Kasumi-1 (cell line): ENCODE measurements at regions not wholly inside any gene's neighbourhood (a gene's known extent, or its start where the extent isn't known, plus 50 kb on each side); places are given as distances from the start of the nearest gene placed in this dataset.

ENCODE experiments used
- DNase-seq, 2 experiments: peaks; one replicate each; lab custom pipeline; 2025; lab: John Stamatoyannopoulos, UW

- DNase-seq: no peak
Measured at GRCh38 chr10:24120646-24121045, 88.3 kb upstream of the KIAA1217 start.

- no peak for DNase-seq
Measured at GRCh38 chr10:24127516-24127915, 81.4 kb upstream of the KIAA1217 start.

DNA sequence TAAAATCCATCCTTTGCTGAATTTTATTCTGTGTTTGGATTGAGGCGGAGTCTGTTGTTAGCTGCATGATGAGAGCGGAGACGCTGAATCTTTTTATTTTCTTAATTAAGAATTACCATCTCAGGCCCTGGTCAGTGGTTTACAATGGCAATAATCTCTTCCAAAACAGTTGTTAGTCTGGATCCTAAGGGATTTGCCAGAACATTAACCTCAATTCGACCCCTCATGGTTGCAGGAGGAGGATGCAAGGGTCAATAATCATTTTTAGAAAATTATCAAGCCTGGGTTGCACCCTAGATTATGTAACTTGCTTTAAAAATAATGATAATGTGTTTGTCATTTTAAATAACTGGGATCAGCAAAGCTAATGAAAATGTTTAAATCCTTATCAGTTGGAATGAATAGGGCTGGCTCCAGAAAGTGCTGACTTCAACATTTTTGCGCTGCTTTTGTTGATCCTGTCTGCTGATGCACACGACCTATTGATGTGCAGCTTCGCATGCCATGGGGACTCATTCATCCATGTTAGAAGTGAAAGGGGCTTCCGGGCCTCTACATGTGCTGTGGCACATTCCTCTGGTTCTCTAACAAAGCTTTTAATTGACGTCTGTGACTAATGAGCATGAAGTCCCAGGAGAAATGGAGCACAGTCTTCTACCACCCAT lies 80.7 kb upstream of the KIAA1217 start:
- no peak for DNase-seq

- no peak for DNase-seq
Measured at GRCh38 chr10:24132741-24133140, 76.2 kb upstream of the KIAA1217 start.

GRCh38 chr10:24133835-24134234 lies 75.1 kb upstream of the KIAA1217 start:
- DNase-seq: no peak

DNA sequence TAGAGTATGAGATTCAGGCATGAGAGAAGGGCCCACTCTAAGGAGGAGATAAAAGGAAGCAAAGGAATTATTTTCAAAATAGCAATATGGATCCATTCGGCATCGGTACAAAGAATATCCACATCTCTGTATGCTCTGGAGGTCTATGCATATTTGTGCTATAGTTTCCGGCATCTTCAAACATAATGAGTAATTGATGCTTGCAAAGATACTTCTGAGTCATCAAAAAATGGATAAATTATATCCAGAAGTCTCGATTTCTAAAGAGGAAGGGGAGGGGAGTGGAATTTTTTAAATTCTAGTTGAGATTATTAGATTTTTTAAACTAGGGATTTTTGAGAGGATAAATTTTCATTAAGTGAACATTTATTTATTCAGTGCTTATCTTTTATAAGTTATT lies 72.9 kb upstream of the KIAA1217 start:
- no peak for DNase-seq

DNA sequence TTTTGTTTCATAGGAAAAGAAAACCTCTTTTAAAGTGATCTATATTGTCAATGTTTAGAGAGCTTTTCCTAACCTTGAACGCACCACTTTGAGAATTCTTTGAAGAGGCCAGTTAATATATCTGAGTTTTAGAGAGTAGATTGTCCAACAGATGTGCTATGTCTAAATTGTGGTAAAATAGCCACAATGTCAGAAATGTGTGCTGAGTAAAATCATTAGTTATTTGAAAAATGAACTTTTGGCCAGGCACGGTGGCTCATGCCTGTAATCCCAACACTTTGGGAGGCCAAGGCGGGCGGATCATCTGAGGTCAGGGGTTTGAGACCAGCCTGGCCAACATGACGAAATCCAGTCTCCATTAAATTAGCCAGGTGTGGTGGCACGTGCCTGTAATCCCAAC lies 61.6 kb upstream of the KIAA1217 start:
- DNase-seq: no peak

DNA sequence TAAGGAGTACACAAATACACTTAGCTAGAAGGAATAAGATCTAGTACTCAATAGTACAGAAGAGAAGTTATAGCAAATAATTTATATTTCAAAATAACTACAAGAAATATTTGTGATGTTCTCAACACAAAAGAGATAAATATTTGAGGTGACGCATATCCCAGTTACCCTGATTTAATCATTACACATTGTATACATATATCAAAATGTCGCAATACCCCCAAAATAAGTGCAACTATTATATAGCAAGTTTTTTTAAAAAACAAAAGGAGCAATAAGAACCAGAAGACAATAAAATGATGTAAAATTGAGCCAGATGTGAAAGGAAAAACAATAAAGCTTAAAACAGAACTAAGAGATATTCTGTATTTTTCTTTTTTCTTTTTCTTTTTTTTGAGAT lies 59.3 kb upstream of the KIAA1217 start:
- no peak for DNase-seq

DNA sequence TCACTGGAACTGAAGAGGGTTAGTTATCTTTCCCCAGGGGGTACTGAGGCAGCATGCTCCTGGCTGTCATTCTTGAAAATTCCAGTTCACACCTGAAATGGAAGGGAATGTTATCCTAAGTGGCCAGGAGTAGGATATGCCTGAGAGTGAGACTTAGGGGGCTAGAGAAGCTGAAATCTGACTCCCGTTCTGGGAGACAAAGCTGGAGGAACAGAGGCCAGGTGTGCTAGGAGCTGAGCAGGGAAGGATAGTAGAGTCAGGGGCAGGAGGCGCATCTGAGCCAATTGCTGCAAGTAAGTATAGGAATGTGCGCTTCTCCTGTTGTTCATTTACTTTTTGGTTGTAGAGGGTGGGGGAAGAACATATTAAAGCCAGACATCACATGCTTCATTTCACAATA lies 58.1 kb upstream of the KIAA1217 start:
- DNase-seq: no peak

GRCh38 chr10:24152270-24152669 lies 56.7 kb upstream of the KIAA1217 start:
- DNase-seq: no peak

DNA sequence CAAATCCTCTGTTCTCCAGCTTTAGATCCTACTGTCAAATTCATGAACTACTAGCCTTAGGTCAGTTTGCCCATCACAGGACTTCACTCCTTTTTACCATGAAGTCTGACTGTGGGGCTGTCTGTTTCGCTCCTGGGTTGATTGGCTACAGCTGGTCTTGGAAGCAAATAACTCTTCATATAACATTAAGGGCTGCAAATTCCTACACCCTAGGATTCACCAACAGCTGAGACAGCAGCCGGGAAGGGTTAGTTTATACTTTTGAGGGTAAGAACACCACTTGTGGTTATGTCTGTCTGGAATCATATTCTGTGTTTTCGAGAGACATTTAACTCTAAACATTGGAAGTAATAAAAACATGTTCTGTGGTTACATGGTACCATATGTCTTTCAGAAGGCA lies 55.9 kb upstream of the KIAA1217 start:
- no peak for DNase-seq

DNA sequence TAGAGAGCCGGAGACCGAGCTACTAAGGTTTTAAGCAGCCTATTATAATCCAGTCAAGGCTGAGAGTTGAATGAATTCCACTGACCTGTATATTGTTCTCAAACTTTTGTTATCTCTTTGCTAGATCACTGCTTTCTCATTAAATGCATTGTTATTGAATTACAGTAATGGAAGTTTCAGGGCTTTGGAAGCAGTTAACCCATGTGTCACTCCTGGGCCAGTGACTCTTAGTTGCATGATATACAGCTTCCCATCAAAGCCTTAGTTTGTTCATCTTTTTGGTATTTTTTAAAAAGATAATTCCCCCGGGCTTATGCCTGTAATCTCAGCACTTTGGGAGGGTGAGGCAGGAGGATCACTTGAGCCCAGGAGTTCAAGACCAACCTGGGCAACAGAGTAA lies 55.4 kb upstream of the KIAA1217 start:
- no peak for DNase-seq

GRCh38 chr10:24156686-24157085 lies 52.3 kb upstream of the KIAA1217 start:
- DNase-seq: no peak

DNA sequence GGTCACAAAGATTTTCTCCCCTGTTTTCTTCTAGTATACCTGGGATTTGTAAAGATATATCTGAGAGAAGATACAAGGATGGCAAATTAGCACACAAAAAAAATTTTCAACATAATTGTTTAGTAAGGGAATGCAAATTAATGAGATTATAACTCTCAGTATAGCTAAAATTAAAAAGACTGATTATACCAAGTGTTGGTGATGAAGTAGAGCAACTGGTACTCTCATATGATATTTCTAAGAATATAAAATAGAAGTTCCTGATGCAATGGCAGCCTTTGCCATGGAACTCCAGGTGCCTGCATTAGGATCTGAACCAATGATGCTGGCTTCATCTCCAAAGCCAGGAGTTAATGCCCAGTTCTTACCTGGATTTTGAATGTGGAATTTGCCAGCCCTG lies 51.4 kb upstream of the KIAA1217 start:
- no peak for DNase-seq
